Loucy (cell line): ENCODE measurements at regions not wholly inside any gene's neighbourhood (a gene's known extent, or its start where the extent isn't known, plus 50 kb on each side); places are given as distances from the start of the nearest gene placed in this dataset.

Experiments
- EZH2phosphoT487 ChIP-seq: fragments of 200-600 bp; IDR thresholded peaks from 2 replicates; pipeline ENCODE4 v1.6.1; 2018; ENCODE audit warnings: antibody characterized with exemption, mild to moderate bottlenecking, moderate library complexity, borderline replicate concordance
- TF ChIP-seq, protein P1 (sequence below): fragments of 200-600 bp; sonication (generic); conservative IDR thresholded peaks from 2 replicates; pipeline ENCODE4 v1.5.1; 2014; ENCODE audit warnings: mild to moderate bottlenecking, antibody characterized with exemption, low read length

DNA sequence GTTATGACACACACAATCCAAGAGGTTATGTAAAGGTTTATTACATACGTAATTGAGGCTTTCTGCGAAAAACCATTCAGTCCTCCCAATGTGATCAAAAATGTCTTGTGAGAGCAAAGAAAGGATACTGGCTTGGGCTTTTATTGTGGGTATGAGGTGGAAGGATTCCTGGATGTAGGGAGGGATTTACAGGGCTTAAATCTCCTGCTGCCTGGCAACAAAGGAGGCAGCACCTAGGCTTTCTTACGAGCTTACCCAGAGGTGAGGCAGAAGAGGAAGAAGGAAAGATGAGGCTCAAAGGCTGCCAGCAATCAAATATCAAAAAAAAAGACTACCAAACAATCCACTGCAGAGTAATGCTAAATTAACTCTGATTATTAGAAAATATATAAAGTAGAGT is 1149.5 kb upstream of the POT1 start:
- TF ChIP-seq, protein P1, sequence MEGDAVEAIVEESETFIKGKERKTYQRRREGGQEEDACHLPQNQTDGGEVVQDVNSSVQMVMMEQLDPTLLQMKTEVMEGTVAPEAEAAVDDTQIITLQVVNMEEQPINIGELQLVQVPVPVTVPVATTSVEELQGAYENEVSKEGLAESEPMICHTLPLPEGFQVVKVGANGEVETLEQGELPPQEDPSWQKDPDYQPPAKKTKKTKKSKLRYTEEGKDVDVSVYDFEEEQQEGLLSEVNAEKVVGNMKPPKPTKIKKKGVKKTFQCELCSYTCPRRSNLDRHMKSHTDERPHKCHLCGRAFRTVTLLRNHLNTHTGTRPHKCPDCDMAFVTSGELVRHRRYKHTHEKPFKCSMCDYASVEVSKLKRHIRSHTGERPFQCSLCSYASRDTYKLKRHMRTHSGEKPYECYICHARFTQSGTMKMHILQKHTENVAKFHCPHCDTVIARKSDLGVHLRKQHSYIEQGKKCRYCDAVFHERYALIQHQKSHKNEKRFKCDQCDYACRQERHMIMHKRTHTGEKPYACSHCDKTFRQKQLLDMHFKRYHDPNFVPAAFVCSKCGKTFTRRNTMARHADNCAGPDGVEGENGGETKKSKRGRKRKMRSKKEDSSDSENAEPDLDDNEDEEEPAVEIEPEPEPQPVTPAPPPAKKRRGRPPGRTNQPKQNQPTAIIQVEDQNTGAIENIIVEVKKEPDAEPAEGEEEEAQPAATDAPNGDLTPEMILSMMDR, result no peak
- TF ChIP-seq EZH2phosphoT487, result no peak
